ENCODE measurements at regions not wholly inside any gene's neighbourhood (a gene's known extent, or its start where the extent isn't known, plus 50 kb on each side); places are given as distances from the start of the nearest gene placed in this dataset.
"Not testable (repeated sequence)": the region's sequence is repeated elsewhere in the genome, so short reads cannot be mapped to it uniquely, and the experiment has no call there.

DNA sequence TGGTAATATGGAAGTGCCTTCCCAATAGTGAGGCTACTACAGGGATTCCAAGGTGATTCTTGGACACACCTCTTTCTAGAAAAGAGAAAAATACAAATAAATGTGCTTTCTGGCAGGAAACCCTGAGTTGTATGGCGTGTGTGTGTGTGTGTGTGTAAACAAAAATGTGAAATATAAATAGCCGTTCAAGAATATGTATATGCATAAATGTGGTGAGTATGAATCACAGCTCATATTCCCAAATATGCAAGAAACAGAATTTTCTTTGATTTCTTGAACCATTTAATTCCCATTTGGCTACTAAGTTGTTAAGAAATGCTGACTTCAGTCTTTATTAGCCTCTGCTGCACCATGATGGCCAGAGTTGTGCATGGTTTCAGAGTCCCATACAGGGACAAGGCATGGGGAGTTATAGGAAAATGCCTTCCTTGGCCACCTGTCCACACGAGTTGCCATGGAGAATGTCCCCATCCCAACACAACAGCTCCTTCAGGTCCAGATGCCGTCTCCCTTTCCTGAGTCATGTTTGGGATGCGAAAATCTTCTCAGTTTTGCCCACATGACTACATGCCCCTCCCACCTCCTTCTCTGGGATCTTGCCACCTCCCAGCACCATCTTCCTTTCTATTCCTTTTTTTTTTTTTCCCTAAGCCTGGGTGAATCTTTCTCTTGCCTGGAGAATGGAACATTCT lies 312.4 kb upstream of the ECI2 start:
- no peak for DNase-seq

DNA sequence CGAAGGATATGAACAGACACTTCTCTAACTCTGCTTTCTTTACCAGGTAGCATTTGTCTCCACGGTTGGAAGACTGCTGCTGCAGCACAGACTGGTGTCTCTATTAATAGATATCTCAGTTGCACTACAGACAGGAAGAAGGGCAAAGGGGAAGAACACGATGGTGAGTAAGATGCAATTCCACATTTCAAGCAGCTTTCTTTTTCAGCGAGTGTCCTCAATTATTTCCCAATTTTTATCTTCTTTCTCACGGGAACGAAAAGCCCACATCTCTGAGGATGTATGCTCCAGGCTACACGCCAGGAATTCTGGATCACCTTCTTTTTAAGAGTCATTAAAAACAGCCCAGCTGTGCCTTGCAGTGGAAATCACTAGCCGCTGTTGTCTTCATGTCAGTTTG lies 311.6 kb upstream of the ECI2 start:
- DNase-seq, result no peak

DNA sequence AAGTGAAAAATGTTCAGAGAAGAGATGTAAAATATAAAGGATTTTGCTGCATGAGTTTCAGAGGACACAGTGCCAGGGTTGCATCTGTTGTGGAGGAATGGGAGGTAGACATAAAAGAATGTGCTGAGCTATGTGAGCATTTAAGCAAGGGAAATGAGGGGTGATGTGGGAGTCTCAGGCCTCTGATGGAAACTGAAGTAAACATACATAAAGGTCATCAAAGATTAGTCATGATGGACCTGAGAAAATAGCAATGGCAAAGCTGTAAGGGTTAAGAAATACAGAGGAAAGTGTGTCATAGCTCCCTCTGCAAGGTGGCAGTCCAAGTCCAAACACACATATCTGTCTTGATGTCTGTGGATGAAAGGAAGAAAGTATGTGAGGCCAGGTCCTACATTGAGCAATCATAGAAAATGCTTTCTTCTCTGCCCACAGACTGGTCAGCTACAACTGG lies 306.6 kb upstream of the ECI2 start:
- DNase-seq, result no peak

DNA sequence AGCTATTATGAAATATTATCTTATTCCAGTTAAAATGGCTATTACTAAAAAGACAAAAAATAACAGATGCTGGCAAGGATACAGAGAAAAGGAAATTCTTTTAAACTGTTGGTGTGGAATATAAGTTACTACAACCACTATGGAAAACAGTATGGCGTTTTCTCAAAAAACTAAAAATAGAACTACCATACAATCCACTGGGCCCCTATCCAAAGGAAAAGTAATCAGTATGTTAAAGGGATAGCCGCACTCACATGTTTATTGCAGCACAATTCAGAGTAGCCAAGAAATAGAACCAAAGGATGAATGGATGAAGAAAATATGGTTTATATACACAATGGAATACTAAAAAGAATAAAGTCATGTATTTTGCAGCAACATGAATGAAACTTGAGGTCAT lies 303.8 kb upstream of the ECI2 start:
- no peak for DNase-seq

DNA sequence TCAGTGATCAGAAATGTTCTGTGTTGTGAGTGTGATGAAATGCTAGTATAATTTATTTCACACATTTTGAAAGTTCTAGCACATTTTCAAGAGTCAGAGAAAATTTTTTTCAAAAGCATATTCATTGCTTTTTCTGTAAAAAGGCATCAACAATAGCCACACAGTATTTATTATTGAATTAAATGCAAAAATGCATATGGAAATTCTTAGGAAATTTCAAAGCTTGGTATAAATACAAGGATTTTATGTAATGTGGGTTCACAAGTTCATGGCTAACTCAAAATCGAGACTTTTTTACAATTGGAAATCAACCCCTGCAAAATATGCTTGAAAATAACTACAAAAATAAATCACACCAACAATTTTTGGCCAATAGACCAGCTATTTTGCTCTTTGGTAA lies 302.0 kb upstream of the ECI2 start:
- no peak for DNase-seq

DNA sequence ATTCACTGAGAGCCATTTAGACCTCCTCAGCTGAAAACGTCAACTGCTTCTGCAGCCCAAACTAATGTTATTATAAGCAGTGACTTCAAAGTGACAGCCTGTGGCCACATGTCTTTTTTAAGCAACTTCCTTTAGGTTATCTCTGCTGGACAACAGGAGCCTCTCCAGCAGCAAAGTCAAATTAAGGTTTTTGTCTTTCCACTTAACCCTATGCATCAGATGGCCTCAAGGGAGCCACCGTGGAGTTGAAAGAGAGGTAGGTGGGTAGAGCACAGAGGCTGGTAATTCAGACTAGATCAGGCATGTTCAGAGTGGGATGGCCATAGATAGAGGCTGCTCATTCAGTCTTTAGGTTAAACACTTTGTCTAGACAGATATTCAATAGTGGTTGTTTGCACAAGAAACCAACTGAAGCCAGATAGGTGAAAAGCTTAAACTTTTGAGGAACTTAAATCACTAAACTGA lies 300.6 kb upstream of the ECI2 start:
- no peak for DNase-seq

DNA sequence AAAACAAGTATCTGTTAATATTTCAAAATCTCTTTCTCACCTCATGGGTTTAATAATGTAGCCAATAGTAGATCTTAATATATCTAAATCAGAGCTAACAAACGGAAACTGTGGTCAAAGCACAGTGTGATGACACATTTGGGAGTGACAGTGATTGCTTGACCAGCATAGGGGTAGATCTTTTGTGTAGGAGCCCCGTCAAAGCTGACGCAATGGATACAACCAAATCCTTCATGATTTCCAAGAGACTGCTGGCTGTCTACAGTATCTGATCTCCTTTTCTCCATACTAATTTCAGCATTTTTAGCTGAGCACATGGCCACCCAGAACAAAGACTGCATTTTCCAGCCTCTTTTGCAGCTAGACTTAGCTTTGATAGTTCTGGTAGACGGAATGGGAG lies 299.3 kb upstream of the ECI2 start:
- DNase-seq, result no peak

- DNase-seq, result no peak
These were observed 297.8 kb upstream of the ECI2 start for GRCh38 chr6:4433199-4433598.

GRCh38 chr6:4426968-4427367 lies 291.6 kb upstream of the ECI2 start:
- DNase-seq, result no peak

DNA sequence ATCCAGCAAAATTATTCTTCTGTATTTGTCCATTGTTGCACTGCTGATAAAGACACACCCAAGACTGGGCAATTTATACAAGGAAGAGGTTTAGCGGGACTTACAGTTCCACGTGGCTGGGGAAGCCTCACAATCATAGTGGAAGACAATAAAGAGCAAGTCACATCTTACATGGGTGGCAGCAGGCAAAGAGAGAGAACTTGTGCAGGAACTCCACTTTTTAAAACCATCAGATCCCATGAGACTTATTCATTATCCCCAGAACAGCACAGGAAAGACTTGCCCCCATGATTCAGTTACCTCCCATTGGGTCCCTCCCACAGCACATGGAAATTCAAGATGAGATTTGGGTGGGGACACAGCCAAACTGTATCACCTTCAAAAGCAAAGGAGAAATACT lies 286.5 kb upstream of the ECI2 start:
- no peak for DNase-seq

- no peak for DNase-seq
These were observed 284.9 kb upstream of the ECI2 start for GRCh38 chr6:4420160-4420865.

GRCh38 chr6:4415549-4415948 lies 280.2 kb upstream of the ECI2 start:
- no peak for DNase-seq

DNA sequence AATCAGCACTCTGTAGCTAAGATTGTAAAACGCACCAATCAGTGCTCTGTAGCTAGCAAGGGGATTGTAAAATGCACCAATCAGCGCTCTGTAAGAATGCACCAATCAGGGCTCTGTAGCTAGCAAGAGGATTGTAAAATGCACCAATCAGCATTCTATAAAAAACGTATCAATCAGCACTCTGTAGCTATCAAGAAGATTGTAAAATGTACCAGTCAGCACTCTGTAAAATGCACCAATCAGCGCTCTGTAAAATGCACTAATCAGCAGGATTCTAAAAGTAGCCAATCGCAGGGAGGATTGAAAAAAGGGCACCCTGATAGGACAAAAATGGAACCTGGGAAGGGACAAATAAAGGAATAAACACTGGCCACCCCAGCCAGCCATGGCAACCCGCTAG lies 278.7 kb upstream of the ECI2 start:
- not testable (repeated sequence) for DNase-seq

- no peak for DNase-seq
These were observed 277.7 kb upstream of the ECI2 start for GRCh38 chr6:4413073-4413472.

DNA sequence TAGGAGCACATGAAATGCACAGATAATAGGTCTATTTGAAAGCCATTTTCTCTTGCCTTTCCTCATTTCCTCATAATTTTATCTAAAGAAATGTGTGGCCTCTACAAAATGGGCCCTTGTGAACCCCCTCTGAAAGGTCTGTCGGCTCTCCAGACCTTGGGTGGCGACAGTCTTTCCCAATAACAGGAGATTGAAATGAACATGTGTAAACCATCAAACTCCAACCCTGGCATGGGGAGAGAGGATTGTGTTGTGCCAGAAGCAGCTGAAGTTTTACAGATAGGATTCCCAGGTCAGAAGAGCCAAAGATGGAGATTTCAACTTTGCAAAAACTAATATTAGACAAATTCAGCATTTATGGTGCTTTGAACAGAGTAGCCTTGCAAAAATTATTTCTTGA lies 277.1 kb upstream of the ECI2 start:
- DNase-seq, result no peak

GRCh38 chr6:4412077-4412476 lies 276.7 kb upstream of the ECI2 start:
- no peak for DNase-seq

GRCh38 chr6:4407710-4408109 lies 272.3 kb upstream of the ECI2 start:
- DNase-seq, result not testable (repeated sequence)

- no peak for DNase-seq
These were observed 270.3 kb upstream of the ECI2 start for GRCh38 chr6:4405621-4406212.

GRCh38 chr6:4404415-4404814 lies 269.0 kb upstream of the ECI2 start:
- no peak for DNase-seq

DNA sequence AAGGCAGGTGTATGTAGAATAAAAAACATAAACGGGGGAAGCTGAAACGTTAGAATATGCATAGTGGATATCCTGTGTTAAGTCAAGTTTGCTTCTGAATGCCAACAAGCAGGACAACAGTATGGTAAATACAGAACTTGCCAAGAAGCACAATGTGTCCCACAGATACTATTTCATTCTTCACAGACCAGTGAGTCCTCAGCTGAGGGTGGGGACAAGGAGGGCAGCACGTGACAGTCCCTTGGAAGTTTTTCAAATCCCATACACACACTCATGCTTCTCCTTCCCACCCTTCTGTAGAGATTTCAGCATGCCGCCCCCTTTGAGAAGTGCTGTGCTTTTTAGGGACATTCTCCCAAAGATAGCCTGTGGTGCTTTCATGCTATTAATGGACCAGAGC lies 268.5 kb upstream of the ECI2 start:
- no peak for DNase-seq

GRCh38 chr6:4403023-4403752 lies 267.8 kb upstream of the ECI2 start:
- DNase-seq, result no peak

GRCh38 chr6:4402477-4402976 lies 267.2 kb upstream of the ECI2 start:
- DNase-seq, result no peak

Data from NCI-H510A (cell line).